ENCODE measurements at regions not wholly inside any gene's neighbourhood (a gene's known extent, or its start where the extent isn't known, plus 50 kb on each side); places are given as distances from the start of the nearest gene placed in this dataset.

DNA sequence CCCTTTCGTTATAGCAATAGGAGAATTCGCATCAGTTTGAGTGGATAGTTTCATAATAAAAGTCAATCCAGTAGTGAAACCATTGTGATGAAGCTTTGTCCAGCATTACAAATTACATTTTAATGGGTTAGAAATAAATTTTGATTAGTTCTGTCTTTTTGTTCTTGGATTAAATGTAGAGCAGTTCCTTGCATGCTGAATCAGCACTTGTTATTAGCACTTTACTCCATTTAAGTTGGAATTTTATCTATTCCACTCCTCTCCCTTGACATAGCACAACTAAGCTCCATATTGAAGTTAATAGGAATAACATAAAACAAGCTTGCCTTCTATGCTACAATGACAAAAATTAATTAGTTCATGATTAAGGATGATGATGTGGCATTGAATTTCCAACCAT is 624.1 kb downstream of the CCDC85A start:
- Histone ChIP-seq H3K4me3 (no peak overlapping the region), H3K4me1 (no peaks in the 10 kb centered on the region), H3K27me3 (no peaks in the 10 kb centered on the region), H3K36me3 (no peaks in the 10 kb centered on the region), H3K27ac (no peak overlapping the region), H3K9me3 (no peaks in the 10 kb centered on the region)
- intact Hi-C loops (cut with DNase I), result no loop called here
- DNase-seq (no peak), ATAC-seq (no peak)
- TF ChIP-seq, protein P1, sequence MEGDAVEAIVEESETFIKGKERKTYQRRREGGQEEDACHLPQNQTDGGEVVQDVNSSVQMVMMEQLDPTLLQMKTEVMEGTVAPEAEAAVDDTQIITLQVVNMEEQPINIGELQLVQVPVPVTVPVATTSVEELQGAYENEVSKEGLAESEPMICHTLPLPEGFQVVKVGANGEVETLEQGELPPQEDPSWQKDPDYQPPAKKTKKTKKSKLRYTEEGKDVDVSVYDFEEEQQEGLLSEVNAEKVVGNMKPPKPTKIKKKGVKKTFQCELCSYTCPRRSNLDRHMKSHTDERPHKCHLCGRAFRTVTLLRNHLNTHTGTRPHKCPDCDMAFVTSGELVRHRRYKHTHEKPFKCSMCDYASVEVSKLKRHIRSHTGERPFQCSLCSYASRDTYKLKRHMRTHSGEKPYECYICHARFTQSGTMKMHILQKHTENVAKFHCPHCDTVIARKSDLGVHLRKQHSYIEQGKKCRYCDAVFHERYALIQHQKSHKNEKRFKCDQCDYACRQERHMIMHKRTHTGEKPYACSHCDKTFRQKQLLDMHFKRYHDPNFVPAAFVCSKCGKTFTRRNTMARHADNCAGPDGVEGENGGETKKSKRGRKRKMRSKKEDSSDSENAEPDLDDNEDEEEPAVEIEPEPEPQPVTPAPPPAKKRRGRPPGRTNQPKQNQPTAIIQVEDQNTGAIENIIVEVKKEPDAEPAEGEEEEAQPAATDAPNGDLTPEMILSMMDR (IDR thresholded peaks at IDR 0.05), result no peak

DNA sequence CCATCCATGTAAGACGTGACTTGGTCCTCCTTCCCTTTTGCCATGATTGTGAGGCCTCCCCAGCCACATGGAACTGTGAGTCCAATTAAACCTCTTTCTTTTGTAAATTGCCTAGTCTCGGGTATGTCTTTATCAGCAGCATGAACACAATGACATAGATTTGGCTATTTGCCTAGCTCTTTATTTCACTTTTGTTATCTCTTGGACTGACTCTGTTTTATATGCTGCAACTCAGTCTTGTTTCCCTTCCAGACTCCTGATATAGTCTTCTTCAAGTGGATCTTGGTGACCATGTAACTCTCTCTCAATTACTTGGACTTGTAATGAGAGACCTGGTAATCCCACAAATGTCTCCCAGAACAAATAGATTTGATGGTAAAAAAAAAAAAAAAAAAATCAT is 627.6 kb downstream of the CCDC85A start:
- Histone ChIP-seq H3K9me3 (no peaks in the 10 kb centered on the region), H3K27ac (no peak overlapping the region), H3K4me1 (no peaks in the 10 kb centered on the region), H3K4me3 (no peak overlapping the region), H3K27me3 (no peaks in the 10 kb centered on the region), H3K36me3 (no peaks in the 10 kb centered on the region)
- intact Hi-C loops (cut with DNase I), result no loop called here
- TF ChIP-seq, protein P1 (IDR thresholded peaks at IDR 0.05), result no peak
- ATAC-seq, result no peak
- no peak for DNase-seq

DNA sequence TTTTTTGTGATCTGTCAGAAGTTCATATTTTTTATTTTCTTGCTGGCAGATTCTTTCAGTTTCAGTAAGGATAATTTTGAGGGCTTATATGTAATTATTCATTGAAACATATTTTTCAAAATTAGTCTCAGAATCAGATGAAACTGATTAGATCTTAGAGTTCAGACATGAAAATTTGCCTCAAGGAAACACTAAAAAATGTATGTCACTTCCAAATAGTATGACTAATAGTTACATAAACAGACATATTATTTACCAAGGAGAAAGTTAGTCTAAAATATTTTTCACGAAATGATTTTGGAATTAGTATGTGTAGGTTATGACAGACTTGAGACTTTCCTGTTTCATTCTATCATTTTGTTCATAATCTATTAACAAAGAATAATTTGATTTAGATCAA is 628.6 kb downstream of the CCDC85A start:
- intact Hi-C loops (cut with DNase I), result no loop called here
- no peaks in the 10 kb centered on the region for H3K9me3 ChIP-seq
- H3K4me1 ChIP-seq, result no peaks in the 10 kb centered on the region
- no peak for ATAC-seq
- TF ChIP-seq, protein P1 (IDR thresholded peaks at IDR 0.05), result no peak
- DNase-seq, result no peak
- no peaks in the 10 kb centered on the region for H3K36me3 ChIP-seq
- no peaks in the 10 kb centered on the region for H3K27me3 ChIP-seq
- no peak overlapping the region for H3K4me3 ChIP-seq
- H3K27ac ChIP-seq, result no peak overlapping the region

DNA sequence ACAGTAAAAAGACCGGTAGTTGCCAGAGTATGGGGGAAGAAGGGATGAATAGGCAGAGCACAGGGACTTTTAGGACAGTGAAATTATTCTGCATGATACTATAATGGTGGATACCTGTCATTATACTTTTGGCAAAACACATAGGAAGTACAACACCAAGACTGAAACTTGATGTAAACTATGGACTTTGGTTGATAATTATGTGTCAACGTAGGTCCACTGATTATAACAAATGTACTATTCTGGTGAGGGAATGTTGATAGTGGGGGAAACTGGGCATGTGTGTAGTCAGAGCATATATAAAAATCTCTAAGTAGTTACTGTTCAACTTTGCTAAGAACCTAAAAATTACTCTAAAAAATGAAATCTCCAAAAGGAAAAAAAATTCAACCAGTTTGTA is 629.7 kb downstream of the CCDC85A start:
- Histone ChIP-seq H3K4me1 (no peaks in the 10 kb centered on the region), H3K4me3 (no peak overlapping the region), H3K9me3 (no peaks in the 10 kb centered on the region), H3K27me3 (no peaks in the 10 kb centered on the region), H3K27ac (no peak overlapping the region), H3K36me3 (no peaks in the 10 kb centered on the region)
- TF ChIP-seq, protein P1 (IDR thresholded peaks at IDR 0.05), result no peak
- DNase-seq, result no peak
- intact Hi-C loops (cut with DNase I), result no loop called here
- no peak for ATAC-seq

DNA sequence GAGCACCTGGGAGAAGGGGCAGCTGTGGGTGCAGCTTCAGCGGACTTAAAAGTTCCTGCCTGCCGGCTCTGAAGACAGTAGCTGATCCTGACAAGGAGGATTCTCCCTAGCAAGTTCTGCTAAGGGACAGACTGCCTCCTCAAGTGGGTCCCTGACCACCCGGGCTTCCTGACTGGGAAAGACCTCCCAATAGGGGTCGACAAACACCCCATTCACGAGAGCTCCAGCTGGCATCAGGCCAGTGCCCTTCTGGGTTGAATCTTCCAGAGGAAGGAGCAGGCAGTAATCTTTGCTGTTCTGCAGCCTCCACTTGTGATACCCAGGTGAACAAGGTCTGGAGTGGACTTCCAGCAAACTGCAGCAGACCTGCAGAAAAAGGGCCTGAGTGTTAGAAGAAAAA is 632.9 kb downstream of the CCDC85A start:
- intact Hi-C loops (cut with DNase I), result no loop called here
- TF ChIP-seq, protein P1 (IDR thresholded peaks at IDR 0.05), result no peak
- no peaks in the 10 kb centered on the region for H3K36me3 ChIP-seq
- no peaks in the 10 kb centered on the region for H3K4me1 ChIP-seq
- DNase-seq (no peak), ATAC-seq (no peak)
- no peaks in the 10 kb centered on the region for H3K27me3 ChIP-seq
- no peak overlapping the region for H3K4me3 ChIP-seq
- no peak overlapping the region for H3K27ac ChIP-seq
- H3K9me3 ChIP-seq, result no peaks in the 10 kb centered on the region

GRCh38 chr2:56831780-56832179 is 648.0 kb downstream of the CCDC85A start:
- no peak overlapping the region for H3K27ac ChIP-seq
- intact Hi-C loops (cut with DNase I), result no loop called here

More at GRCh38 chr2:56831780-56832179, 648.0 kb downstream of the CCDC85A start:
- H3K4me1 ChIP-seq, result no peaks in the 10 kb centered on the region
- H3K36me3 ChIP-seq, result no peaks in the 10 kb centered on the region
- no peaks in the 10 kb centered on the region for H3K27me3 ChIP-seq
- H3K4me3 ChIP-seq, result no peak overlapping the region
- ATAC-seq, result no peak
- TF ChIP-seq, protein P1 (IDR thresholded peaks at IDR 0.05), result no peak
- no peaks in the 10 kb centered on the region for H3K9me3 ChIP-seq
- DNase-seq, result no peak
